Keratinocyte (primary cell): ENCODE measurements at regions not wholly inside any gene's neighbourhood (a gene's known extent, or its start where the extent isn't known, plus 50 kb on each side); places are given as distances from the start of the nearest gene placed in this dataset.

Source experiments
- DNase-seq: peaks from one replicate; pipeline ENCODE4 v3.0.0-alpha.2; 2011; ENCODE audit warnings: low read depth, missing footprints, low spot score
- FAIRE-seq: peaks from 2 replicates; lab custom pipeline; 2011; peaks lifted over from hg19 to GRCh38; lab: Jason Lieb, UNC
- H2AFZ ChIP-seq: 2 replicates; pipeline ENCODE4 v1.6.0; 2012; ENCODE audit warnings: low read length, control low read depth, inconsistent platforms; ENCODE audit not compliant: control insufficient read depth
- H3K27ac ChIP-seq: 2 replicates; pipeline ENCODE4 v1.5.1; 2011; ENCODE audit warnings: low read length; ENCODE audit not compliant: control insufficient read depth, insufficient read depth
- H3K27me3 ChIP-seq: 3 replicates; pipeline ENCODE4 v1.6.0; 2011; ENCODE audit warnings: low read length; ENCODE audit not compliant: control insufficient read depth, insufficient read depth; ENCODE audit errors: extremely low read depth
- H3K36me3 ChIP-seq, 2 experiments: 2 replicates in 1 of 2; 3 replicates in 1 of 2; pipeline ENCODE4 v1.5.1; 2011; ENCODE audit warnings: low read length in 2 of 2, mild to moderate bottlenecking in 1 of 2; ENCODE audit not compliant: control insufficient read depth in 2 of 2, insufficient read depth in 2 of 2; ENCODE audit errors: extremely low read depth in 1 of 2
- H3K4me1 ChIP-seq: 3 replicates; pipeline ENCODE4 v1.5.1; 2011; ENCODE audit warnings: low read length; ENCODE audit not compliant: control insufficient read depth, insufficient read depth; ENCODE audit errors: extremely low read depth
- H3K4me2 ChIP-seq: 3 replicates; pipeline ENCODE4 v1.6.0; 2011; ENCODE audit warnings: low read depth, low read length; ENCODE audit not compliant: control insufficient read depth, insufficient read depth; ENCODE audit errors: extremely low read depth
- H3K4me3 ChIP-seq, 3 experiments: fragments of 200-600 bp in 1 of 3; sonication (generic) in 1 of 3; 2 replicates in 2 of 3; 3 replicates in 1 of 3; pipeline ENCODE4 v1.5.1; 2011 to 2016; ENCODE audit warnings: low read length in 3 of 3, mild to moderate bottlenecking in 3 of 3, control low read depth in 2 of 3, inconsistent platforms in 1 of 3, low read depth in 1 of 3, mixed read lengths in 1 of 3, mixed run types in 1 of 3, moderate library complexity in 1 of 3; ENCODE audit not compliant: control insufficient read depth in 2 of 3, insufficient read depth in 2 of 3; ENCODE audit errors: extremely low read depth in 1 of 3
- H3K79me2 ChIP-seq: 2 replicates; pipeline ENCODE4 v1.6.0; 2012; ENCODE audit warnings: low read length; ENCODE audit not compliant: control insufficient read depth, insufficient read depth
- H3K9ac ChIP-seq: 3 replicates; pipeline ENCODE4 v1.6.0; 2011; ENCODE audit warnings: low read length; ENCODE audit not compliant: control insufficient read depth, insufficient read depth; ENCODE audit errors: extremely low read depth
- H3K9me1 ChIP-seq: 3 replicates; pipeline ENCODE4 v1.6.0; 2011; ENCODE audit warnings: low read length; ENCODE audit not compliant: control insufficient read depth, insufficient read depth; ENCODE audit errors: extremely low read depth
- H3K9me3 ChIP-seq: 2 replicates; pipeline ENCODE4 v1.5.1; 2012; ENCODE audit warnings: low read depth, low read length; ENCODE audit not compliant: control insufficient read depth
- H4K20me1 ChIP-seq: 3 replicates; pipeline ENCODE4 v1.6.0; 2011; ENCODE audit warnings: low read length; ENCODE audit not compliant: control insufficient read depth, insufficient read depth; ENCODE audit errors: extremely low read depth
- EZH2 ChIP-seq: IDR thresholded peaks from one replicate; pipeline ENCODE4 v1.6.1; 2012; ENCODE audit warnings: inconsistent platforms, mild to moderate bottlenecking, low read length, moderate library complexity
- dilution Hi-C: fragments of 300-500 bp; cut with MboI; formaldehyde crosslinking; loops from one replicate; pipeline ENCODE4 v1.7.0; 2020; ENCODE audit warnings: low sequenced_read_pairs; ENCODE audit not compliant: extremely low pct_ligation_motif_present
- TF ChIP-seq, protein P1 (sequence below), 3 experiments: IDR thresholded peaks in 1 of 3; conservative IDR thresholded peaks in 1 of 3; optimal IDR thresholded peaks in 1 of 3; 2 replicates in 2 of 3; 3 replicates in 1 of 3; pipeline versions ENCODE3 to v1.5.1; 2011; ENCODE audit warnings: low read length in 3 of 3, mild to moderate bottlenecking in 3 of 3, moderate library complexity in 2 of 3, control low read depth in 1 of 3, inconsistent platforms in 1 of 3; ENCODE audit not compliant: insufficient read depth in 2 of 3; ENCODE audit errors: extremely low read depth in 1 of 3

DNA sequence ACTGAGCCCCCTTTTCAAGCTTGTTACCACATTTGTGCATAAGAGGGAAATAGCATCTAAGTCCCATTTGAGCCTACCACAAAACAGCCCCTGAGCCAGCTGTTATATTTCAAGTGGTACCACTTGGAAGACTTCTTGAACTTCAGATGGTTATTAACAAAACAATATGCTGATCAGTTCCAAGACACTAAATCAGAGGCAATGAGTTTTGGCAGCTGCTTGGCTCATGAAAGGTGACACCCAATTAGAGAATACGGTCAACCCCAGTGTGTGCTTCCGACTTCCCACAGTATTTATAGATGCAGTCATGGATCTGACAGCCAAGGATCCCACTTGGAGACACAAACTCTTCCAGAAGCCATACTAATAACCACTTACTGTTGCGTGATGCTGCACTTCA, 469.6 kb upstream of the PPP2R3A start:
- Histone ChIP-seq H3K4me1 (no peaks in the 10 kb centered on the region), H3K27ac (no peak overlapping the region), H2AFZ (no peak overlapping the region), H3K9me1 (no peaks in the 10 kb centered on the region), H3K9ac (no peak overlapping the region), H3K79me2 (no peaks in the 10 kb centered on the region), H3K9me3 (no peaks in the 10 kb centered on the region), H3K4me3 (no peak overlapping the region), H3K27me3 (no peaks in the 10 kb centered on the region), H3K4me2 (no peak overlapping the region), H3K36me3 (no peaks in the 10 kb centered on the region), H4K20me1 (no peaks in the 10 kb centered on the region)
- TF ChIP-seq, protein P1, sequence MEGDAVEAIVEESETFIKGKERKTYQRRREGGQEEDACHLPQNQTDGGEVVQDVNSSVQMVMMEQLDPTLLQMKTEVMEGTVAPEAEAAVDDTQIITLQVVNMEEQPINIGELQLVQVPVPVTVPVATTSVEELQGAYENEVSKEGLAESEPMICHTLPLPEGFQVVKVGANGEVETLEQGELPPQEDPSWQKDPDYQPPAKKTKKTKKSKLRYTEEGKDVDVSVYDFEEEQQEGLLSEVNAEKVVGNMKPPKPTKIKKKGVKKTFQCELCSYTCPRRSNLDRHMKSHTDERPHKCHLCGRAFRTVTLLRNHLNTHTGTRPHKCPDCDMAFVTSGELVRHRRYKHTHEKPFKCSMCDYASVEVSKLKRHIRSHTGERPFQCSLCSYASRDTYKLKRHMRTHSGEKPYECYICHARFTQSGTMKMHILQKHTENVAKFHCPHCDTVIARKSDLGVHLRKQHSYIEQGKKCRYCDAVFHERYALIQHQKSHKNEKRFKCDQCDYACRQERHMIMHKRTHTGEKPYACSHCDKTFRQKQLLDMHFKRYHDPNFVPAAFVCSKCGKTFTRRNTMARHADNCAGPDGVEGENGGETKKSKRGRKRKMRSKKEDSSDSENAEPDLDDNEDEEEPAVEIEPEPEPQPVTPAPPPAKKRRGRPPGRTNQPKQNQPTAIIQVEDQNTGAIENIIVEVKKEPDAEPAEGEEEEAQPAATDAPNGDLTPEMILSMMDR (optimal IDR thresholded peaks at IDR 0.05 in 1 of 3, IDR thresholded peaks at IDR 0.05 in 1 of 3, conservative IDR thresholded peaks at IDR 0.05 in 1 of 3; ENCODE audit: extremely low read depth in 1 of 3, insufficient read depth in 2 of 3, low read length in 3 of 3), result no peak
- no peak for TF ChIP-seq EZH2
- dilution Hi-C loops, result no loop called here
- FAIRE-seq (no peak), DNase-seq (no peak)

DNA sequence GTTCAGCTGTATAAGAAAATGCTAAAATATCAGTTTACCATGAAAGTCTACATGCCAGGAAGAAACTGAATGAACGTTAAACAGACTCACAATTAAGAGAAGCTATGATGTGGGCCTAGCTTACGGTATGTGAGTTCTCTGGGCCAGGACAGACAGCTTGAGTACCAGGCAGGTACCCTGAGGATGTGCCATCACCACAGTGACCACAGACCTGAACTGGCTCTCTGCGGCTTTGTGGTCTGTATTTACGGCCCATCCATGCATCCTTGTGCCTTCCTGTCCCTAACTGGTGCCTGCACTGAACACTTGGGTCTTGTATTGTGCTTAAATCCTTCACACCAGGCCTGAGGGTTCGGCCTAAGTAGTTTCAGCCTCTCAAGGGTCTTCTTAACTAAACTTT, 467.5 kb upstream of the PPP2R3A start:
- dilution Hi-C loops, result no loop called here

More for the DNA sequence above, 467.5 kb upstream of the PPP2R3A start:
- H3K4me3 ChIP-seq, result no peak overlapping the region
- H3K9me3 ChIP-seq, result no peaks in the 10 kb centered on the region
- no peak overlapping the region for H3K27ac ChIP-seq
- H3K9ac ChIP-seq, result no peak overlapping the region
- peaks cover 4% of the 10 kb centered on the region for H3K27me3 ChIP-seq
- H4K20me1 ChIP-seq, result no peaks in the 10 kb centered on the region
- H3K4me2 ChIP-seq, result no peak overlapping the region
- H3K79me2 ChIP-seq, result no peaks in the 10 kb centered on the region
- H3K4me1 ChIP-seq, result no peaks in the 10 kb centered on the region
- FAIRE-seq, result no peak
- DNase-seq, result no peak
- TF ChIP-seq EZH2, result no peak
- TF ChIP-seq, protein P1 (optimal IDR thresholded peaks at IDR 0.05 in 1 of 3, IDR thresholded peaks at IDR 0.05 in 1 of 3, conservative IDR thresholded peaks at IDR 0.05 in 1 of 3; ENCODE audit: extremely low read depth in 1 of 3, insufficient read depth in 2 of 3, low read length in 3 of 3), result no peak
- H3K9me1 ChIP-seq, result no peaks in the 10 kb centered on the region
- H2AFZ ChIP-seq, result no peak overlapping the region
- no peaks in the 10 kb centered on the region for H3K36me3 ChIP-seq
